HepG2 (cell line): ENCODE measurements at regions not wholly inside any gene's neighbourhood (a gene's known extent, or its start where the extent isn't known, plus 50 kb on each side); places are given as distances from the start of the nearest gene placed in this dataset.

Experiments
- ARHGAP35 ChIP-seq: sonication (generic); formaldehyde crosslinking; IDR thresholded peaks from 2 replicates; pipeline ENCODE4 v1.9.0; 2022; ENCODE audit warnings: mild to moderate bottlenecking, inconsistent platforms, moderate library complexity, missing genetic modification reagents, borderline replicate concordance
- ARNTL ChIP-seq: sonication (generic); formaldehyde crosslinking; IDR thresholded peaks from 2 replicates; pipeline ENCODE4 v1.4.0; 2020; ENCODE audit warnings: mild to moderate bottlenecking, missing genetic modification reagents
- CEBPB ChIP-seq: IDR thresholded peaks from 2 replicates; pipeline ENCODE4 v1.6.1; 2011; ENCODE audit warnings: low read depth, low read length, improper control_type of control experiment, borderline replicate concordance
- HMGA1 ChIP-seq: sonication (generic); formaldehyde crosslinking; conservative IDR thresholded peaks from 2 replicates; pipeline ENCODE4 v1.4.0; 2020; ENCODE audit warnings: missing genetic modification reagents
- MAX ChIP-seq: IDR thresholded peaks from 2 replicates; pipeline ENCODE4 v1.6.1; 2012; ENCODE audit warnings: inconsistent platforms
- MED1 ChIP-seq: sonication (generic); formaldehyde crosslinking; IDR thresholded peaks from 2 replicates; pipeline ENCODE4 v1.4.0; 2020; ENCODE audit warnings: missing genetic modification reagents
- NPAS2 ChIP-seq: sonication (generic); formaldehyde crosslinking; IDR thresholded peaks from 2 replicates; pipeline ENCODE4 v1.8.0; 2022; ENCODE audit warnings: mild to moderate bottlenecking, missing genetic modification reagents, borderline replicate concordance
- NR2C2 ChIP-seq: sonication (generic); formaldehyde crosslinking; IDR thresholded peaks from 2 replicates; pipeline ENCODE4 v1.4.0; 2020; ENCODE audit warnings: missing genetic modification reagents, mild to moderate bottlenecking, moderate library complexity, borderline replicate concordance
- POGK ChIP-seq: sonication (generic); formaldehyde crosslinking; conservative IDR thresholded peaks from 2 replicates; pipeline ENCODE4 v1.8.0; 2022; ENCODE audit warnings: mild to moderate bottlenecking, moderate library complexity, missing genetic modification reagents
- SIN3A ChIP-seq: IDR thresholded peaks from 2 replicates; pipeline ENCODE4 v1.6.1; 2011; ENCODE audit warnings: low read depth, mild to moderate bottlenecking, control low read depth, low read length, borderline replicate concordance
- TBL1XR1 ChIP-seq: fragments of 150-350 bp; IDR thresholded peaks from 2 replicates; pipeline ENCODE4 v1.6.1; 2014; ENCODE audit warnings: borderline replicate concordance, low read length; ENCODE audit not compliant: partially characterized antibody
- TBP ChIP-seq: sonication (generic); formaldehyde crosslinking; IDR thresholded peaks from 2 replicates; pipeline ENCODE4 v1.5.0; 2020; ENCODE audit warnings: missing genetic modification reagents
- TCF7L2 ChIP-seq: IDR thresholded peaks from 2 replicates; pipeline ENCODE4 v1.6.1; 2011; ENCODE audit warnings: mild to moderate bottlenecking, low read depth, low read length, moderate library complexity
- TMF1 ChIP-seq: sonication (generic); formaldehyde crosslinking; IDR thresholded peaks from 2 replicates; pipeline ENCODE4 v1.8.1; 2022; ENCODE audit warnings: low read depth, missing genetic modification reagents
- U2AF2 ChIP-seq: fragments of 200-400 bp; formaldehyde crosslinking; IDR thresholded peaks from 2 replicates; pipeline ENCODE4 v1.6.1; 2017; ENCODE audit warnings: low read depth, mild to moderate bottlenecking, low read length
- ZBTB21 ChIP-seq: sonication (generic); formaldehyde crosslinking; IDR thresholded peaks from 2 replicates; pipeline ENCODE4 v1.4.0; 2020; ENCODE audit warnings: missing genetic modification reagents
- ZFP36L1 ChIP-seq: sonication (generic); formaldehyde crosslinking; IDR thresholded peaks from 2 replicates; pipeline ENCODE4 v1.8.0; 2022; ENCODE audit warnings: mild to moderate bottlenecking, missing genetic modification reagents, moderate library complexity
- ZFY ChIP-seq: sonication (generic); formaldehyde crosslinking; IDR thresholded peaks from 2 replicates; pipeline ENCODE4 v1.4.0; 2020; ENCODE audit warnings: missing genetic modification reagents
- ZNF160 ChIP-seq: sonication (generic); formaldehyde crosslinking; IDR thresholded peaks from 2 replicates; pipeline ENCODE4 v1.8.0; 2022; ENCODE audit warnings: mild to moderate bottlenecking, inconsistent platforms, missing genetic modification reagents
- ZSCAN20 ChIP-seq: sonication (generic); formaldehyde crosslinking; IDR thresholded peaks from 2 replicates; pipeline ENCODE4 v1.4.0; 2020; ENCODE audit warnings: missing genetic modification reagents, mild to moderate bottlenecking, borderline replicate concordance
- TF ChIP-seq, protein P1 (sequence below): IDR thresholded peaks from 2 replicates; pipeline ENCODE4 v1.6.1; 2012; ENCODE audit warnings: low read depth, low read length, improper control_type of control experiment
- TF ChIP-seq, protein P2 (sequence below): sonication (generic); formaldehyde crosslinking; IDR thresholded peaks from 2 replicates; pipeline ENCODE4 v1.8.1; 2023; ENCODE audit warnings: mild to moderate bottlenecking, missing genetic modification reagents
- TF ChIP-seq, protein P3 (sequence below): sonication (generic); formaldehyde crosslinking; IDR thresholded peaks from 2 replicates; pipeline ENCODE4 v1.5.1; 2020; ENCODE audit warnings: missing genetic modification reagents, mild to moderate bottlenecking, borderline replicate concordance

DNA sequence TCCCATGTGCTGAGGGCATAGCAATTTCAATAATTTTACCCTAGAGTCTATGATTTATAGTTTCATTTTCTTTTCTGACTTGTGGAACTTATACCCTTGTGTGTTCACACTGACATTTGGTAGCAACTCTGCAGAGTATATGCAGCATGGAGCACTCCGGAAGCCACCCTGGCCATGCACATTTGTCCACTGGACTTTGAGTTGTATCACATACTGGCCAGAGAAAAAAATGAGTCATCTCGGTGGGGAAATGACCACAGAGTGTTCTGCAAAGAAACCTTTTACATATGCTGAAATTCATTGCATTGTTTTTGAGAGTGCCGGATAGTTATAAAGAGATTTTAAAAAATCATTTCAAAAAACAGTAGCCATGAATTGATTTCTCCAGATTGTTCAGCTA lies 164.8 kb upstream of the COBL start (continued):
- TF ChIP-seq, protein P1, sequence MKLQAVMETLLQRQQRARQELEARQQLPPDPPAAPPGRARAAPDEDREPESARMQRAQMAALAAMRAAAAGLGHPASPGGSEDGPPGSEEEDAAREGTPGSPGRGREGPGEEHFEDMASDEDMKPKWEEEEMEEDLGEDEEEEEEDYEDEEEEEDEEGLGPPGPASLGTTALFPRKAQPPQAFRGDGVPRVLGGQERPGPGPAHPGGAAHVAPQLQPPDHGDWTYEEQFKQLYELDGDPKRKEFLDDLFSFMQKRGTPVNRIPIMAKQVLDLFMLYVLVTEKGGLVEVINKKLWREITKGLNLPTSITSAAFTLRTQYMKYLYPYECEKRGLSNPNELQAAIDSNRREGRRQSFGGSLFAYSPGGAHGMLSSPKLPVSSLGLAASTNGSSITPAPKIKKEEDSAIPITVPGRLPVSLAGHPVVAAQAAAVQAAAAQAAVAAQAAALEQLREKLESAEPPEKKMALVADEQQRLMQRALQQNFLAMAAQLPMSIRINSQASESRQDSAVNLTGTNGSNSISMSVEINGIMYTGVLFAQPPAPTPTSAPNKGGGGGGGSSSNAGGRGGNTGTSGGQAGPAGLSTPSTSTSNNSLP: 0 out of 2 replicates have a peak, but pooled peaks have one; percentile 11
- TF ChIP-seq CEBPB (peak; percentile 30; the same call in 1 of the 2 replicates), ZBTB21 (CRISPR knock-in tag) (no peak), ZFY (CRISPR knock-in tag) (no peak), TMF1 (CRISPR knock-in tag) (no peak), SIN3A (no peak), TCF7L2 (no peak), U2AF2 (no peak), MED1 (no peak), NPAS2 (no peak), MAX (peak; percentile 28; the same call in 1 of the 2 replicates), ARHGAP35 (no peak), ZNF160 (CRISPR knock-in tag) (no peak), HMGA1 (CRISPR knock-in tag) (no peak), TBP (CRISPR knock-in tag) (no peak), NR2C2 (CRISPR knock-in tag) (no peak), ZFP36L1 (CRISPR knock-in tag) (no peak), TBL1XR1 (no peak), POGK (CRISPR knock-in tag) (no peak), ARNTL (CRISPR knock-in tag) (no peak), ZSCAN20 (CRISPR knock-in tag) (no peak)
- TF ChIP-seq, protein P2, sequence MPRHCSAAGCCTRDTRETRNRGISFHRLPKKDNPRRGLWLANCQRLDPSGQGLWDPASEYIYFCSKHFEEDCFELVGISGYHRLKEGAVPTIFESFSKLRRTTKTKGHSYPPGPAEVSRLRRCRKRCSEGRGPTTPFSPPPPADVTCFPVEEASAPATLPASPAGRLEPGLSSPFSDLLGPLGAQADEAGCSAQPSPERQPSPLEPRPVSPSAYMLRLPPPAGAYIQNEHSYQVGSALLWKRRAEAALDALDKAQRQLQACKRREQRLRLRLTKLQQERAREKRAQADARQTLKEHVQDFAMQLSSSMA (CRISPR knock-in tag): no peak
- TF ChIP-seq, protein P3, sequence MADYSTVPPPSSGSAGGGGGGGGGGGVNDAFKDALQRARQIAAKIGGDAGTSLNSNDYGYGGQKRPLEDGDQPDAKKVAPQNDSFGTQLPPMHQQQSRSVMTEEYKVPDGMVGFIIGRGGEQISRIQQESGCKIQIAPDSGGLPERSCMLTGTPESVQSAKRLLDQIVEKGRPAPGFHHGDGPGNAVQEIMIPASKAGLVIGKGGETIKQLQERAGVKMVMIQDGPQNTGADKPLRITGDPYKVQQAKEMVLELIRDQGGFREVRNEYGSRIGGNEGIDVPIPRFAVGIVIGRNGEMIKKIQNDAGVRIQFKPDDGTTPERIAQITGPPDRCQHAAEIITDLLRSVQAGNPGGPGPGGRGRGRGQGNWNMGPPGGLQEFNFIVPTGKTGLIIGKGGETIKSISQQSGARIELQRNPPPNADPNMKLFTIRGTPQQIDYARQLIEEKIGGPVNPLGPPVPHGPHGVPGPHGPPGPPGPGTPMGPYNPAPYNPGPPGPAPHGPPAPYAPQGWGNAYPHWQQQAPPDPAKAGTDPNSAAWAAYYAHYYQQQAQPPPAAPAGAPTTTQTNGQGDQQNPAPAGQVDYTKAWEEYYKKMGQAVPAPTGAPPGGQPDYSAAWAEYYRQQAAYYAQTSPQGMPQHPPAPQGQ (CRISPR knock-in tag): no peak
